ENCODE measurements at regions not wholly inside any gene's neighbourhood (a gene's known extent, or its start where the extent isn't known, plus 50 kb on each side); places are given as distances from the start of the nearest gene placed in this dataset.

- POLR2A ChIA-PET = no interaction called here
- H3K27ac Mint-ChIP-seq = no peak overlapping the region
These were observed 97.0 kb upstream of the RET start for GRCh38 chr10:42979721-42980467.

GRCh38 chr10:42980553-42981357 is 96.1 kb upstream of the RET start:
- ChIA-PET CTCF (no interaction called here), POLR2A (no interaction called here)
- H3K9me3 Mint-ChIP-seq (ENCODE audit: insufficient read depth) = no peaks in the 10 kb centered on the region
- peaks cover 5% of the 10 kb centered on the region for H3K4me1 Mint-ChIP-seq (ENCODE audit: low read depth)
- no peaks in the 10 kb centered on the region for H3K36me3 Mint-ChIP-seq (ENCODE audit: low read depth)
- H3K4me3 Mint-ChIP-seq = no peak overlapping the region
- DNase-seq (no peak), ATAC-seq (no peak)
- H3K27ac Mint-ChIP-seq = no peak overlapping the region
- H3K27me3 Mint-ChIP-seq (ENCODE audit: low read depth) = no peaks in the 10 kb centered on the region

More at GRCh38 chr10:42979721-42980467, 97.0 kb upstream of the RET start:
- Mint-ChIP-seq H3K4me1 (ENCODE audit: low read depth) (peaks cover 5% of the 10 kb centered on the region), H3K36me3 (ENCODE audit: low read depth) (no peaks in the 10 kb centered on the region), H3K27me3 (ENCODE audit: low read depth) (no peaks in the 10 kb centered on the region), H3K9me3 (ENCODE audit: insufficient read depth) (no peaks in the 10 kb centered on the region), H3K4me3 (no peak overlapping the region)
- no peak for ATAC-seq
- CTCF ChIA-PET = no interaction called here
- no peak for DNase-seq

- H3K4me3 Mint-ChIP-seq = no peak overlapping the region
- no peaks in the 10 kb centered on the region for H3K36me3 Mint-ChIP-seq (ENCODE audit: low read depth)
- POLR2A ChIA-PET = no interaction called here
- H3K27ac Mint-ChIP-seq = no peak overlapping the region
- CTCF ChIA-PET = no interaction called here
- H3K4me1 Mint-ChIP-seq (ENCODE audit: low read depth) = peaks cover 5% of the 10 kb centered on the region
- no peaks in the 10 kb centered on the region for H3K9me3 Mint-ChIP-seq (ENCODE audit: insufficient read depth)
- no peaks in the 10 kb centered on the region for H3K27me3 Mint-ChIP-seq (ENCODE audit: low read depth)
- ATAC-seq (no peak), DNase-seq (no peak)
These were observed 95.3 kb upstream of the RET start for GRCh38 chr10:42981358-42982236.

- POLR2A ChIA-PET = no interaction called here
- CTCF ChIA-PET = no interaction called here
- Mint-ChIP-seq H3K27ac (no peak overlapping the region), H3K4me1 (ENCODE audit: low read depth) (peaks cover 5% of the 10 kb centered on the region), H3K4me3 (no peak overlapping the region), H3K9me3 (ENCODE audit: insufficient read depth) (no peaks in the 10 kb centered on the region), H3K27me3 (ENCODE audit: low read depth) (no peaks in the 10 kb centered on the region), H3K36me3 (ENCODE audit: low read depth) (no peaks in the 10 kb centered on the region)
- DNase-seq = no peak
- no peak for ATAC-seq
These were observed 93.9 kb upstream of the RET start for GRCh38 chr10:42982891-42983506.

- DNase-seq (no peak), ATAC-seq (no peak)
- Mint-ChIP-seq H3K9me3 (ENCODE audit: insufficient read depth) (no peaks in the 10 kb centered on the region), H3K4me1 (ENCODE audit: low read depth) (peaks cover 5% of the 10 kb centered on the region), H3K27me3 (ENCODE audit: low read depth) (no peaks in the 10 kb centered on the region), H3K4me3 (no peak overlapping the region), H3K36me3 (ENCODE audit: low read depth) (no peaks in the 10 kb centered on the region), H3K27ac (no peak overlapping the region)
- ChIA-PET CTCF (interaction anchor here (0.9 kb wide), 1 partner anchor 219 kb away, joined by 3 read pairs; no protein-coding TSS in a partner anchor), POLR2A (no interaction called here)
These were observed 93.3 kb upstream of the RET start for GRCh38 chr10:42983591-42983990.

- POLR2A ChIA-PET = no interaction called here
- ATAC-seq (no peak), DNase-seq (no peak)
- Mint-ChIP-seq H3K27ac (no peak overlapping the region), H3K4me1 (ENCODE audit: low read depth) (peaks cover 9% of the 10 kb centered on the region), H3K4me3 (no peak overlapping the region), H3K9me3 (ENCODE audit: insufficient read depth) (no peaks in the 10 kb centered on the region), H3K27me3 (ENCODE audit: low read depth) (no peaks in the 10 kb centered on the region), H3K36me3 (ENCODE audit: low read depth) (no peaks in the 10 kb centered on the region)
- CTCF ChIA-PET = interaction anchor here (0.9 kb wide), 1 partner anchor 218 kb away, joined by 3 read pairs; no protein-coding TSS in a partner anchor
These were observed 92.7 kb upstream of the RET start for GRCh38 chr10:42984035-42984610.

- Mint-ChIP-seq H3K27ac (no peak overlapping the region), H3K36me3 (ENCODE audit: low read depth) (no peaks in the 10 kb centered on the region), H3K9me3 (ENCODE audit: insufficient read depth) (no peaks in the 10 kb centered on the region), H3K27me3 (ENCODE audit: low read depth) (no peaks in the 10 kb centered on the region), H3K4me3 (no peak overlapping the region), H3K4me1 (ENCODE audit: low read depth) (peaks cover 8% of the 10 kb centered on the region)
- ChIA-PET POLR2A (no interaction called here), CTCF (no interaction called here)
- ATAC-seq (no peak), DNase-seq (no peak)
These were observed 92.0 kb upstream of the RET start for GRCh38 chr10:42984761-42985325.

GRCh38 chr10:42985436-42986316 is 91.2 kb upstream of the RET start:
- Mint-ChIP-seq H3K27me3 (ENCODE audit: low read depth) (no peaks in the 10 kb centered on the region), H3K4me1 (ENCODE audit: low read depth) (peaks cover 14% of the 10 kb centered on the region), H3K36me3 (ENCODE audit: low read depth) (no peaks in the 10 kb centered on the region), H3K9me3 (ENCODE audit: insufficient read depth) (no peaks in the 10 kb centered on the region), H3K4me3 (no peak overlapping the region), H3K27ac (no peak overlapping the region)
- POLR2A ChIA-PET = no interaction called here
- CTCF ChIA-PET = no interaction called here
- DNase-seq = no peak
- no peak for ATAC-seq

- H3K4me3 Mint-ChIP-seq = no peak overlapping the region
- no peaks in the 10 kb centered on the region for H3K36me3 Mint-ChIP-seq (ENCODE audit: low read depth)
- ATAC-seq (no peak), DNase-seq (no peak)
- H3K9me3 Mint-ChIP-seq (ENCODE audit: insufficient read depth) = no peaks in the 10 kb centered on the region
- H3K4me1 Mint-ChIP-seq (ENCODE audit: low read depth) = peaks cover 14% of the 10 kb centered on the region
- CTCF ChIA-PET = no interaction called here
- H3K27ac Mint-ChIP-seq = no peak overlapping the region
- POLR2A ChIA-PET = no interaction called here
- H3K27me3 Mint-ChIP-seq (ENCODE audit: low read depth) = no peaks in the 10 kb centered on the region
These were observed 90.2 kb upstream of the RET start for GRCh38 chr10:42986633-42987032.

- no peaks in the 10 kb centered on the region for H3K27me3 Mint-ChIP-seq (ENCODE audit: low read depth)
- ATAC-seq (no peak), DNase-seq (no peak)
- H3K9me3 Mint-ChIP-seq (ENCODE audit: insufficient read depth) = no peaks in the 10 kb centered on the region
- no peaks in the 10 kb centered on the region for H3K36me3 Mint-ChIP-seq (ENCODE audit: low read depth)
- H3K4me1 Mint-ChIP-seq (ENCODE audit: low read depth) = peaks cover 14% of the 10 kb centered on the region
- ChIA-PET CTCF (no interaction called here), POLR2A (no interaction called here)
- H3K4me3 Mint-ChIP-seq = no peak overlapping the region
- no peak overlapping the region for H3K27ac Mint-ChIP-seq
These were observed 89.7 kb upstream of the RET start for GRCh38 chr10:42987121-42987541.

Measured in activated CD8-positive, alpha-beta T cell treated with anti-CD3 and anti-CD28 coated beads, Interleukin-2, amount 10 ng/mL, durations not matched to agents 7 days and 5 days (primary cell).